ENCODE measurements at regions not wholly inside any gene's neighbourhood (a gene's known extent, or its start where the extent isn't known, plus 50 kb on each side); places are given as distances from the start of the nearest gene placed in this dataset.

DNA sequence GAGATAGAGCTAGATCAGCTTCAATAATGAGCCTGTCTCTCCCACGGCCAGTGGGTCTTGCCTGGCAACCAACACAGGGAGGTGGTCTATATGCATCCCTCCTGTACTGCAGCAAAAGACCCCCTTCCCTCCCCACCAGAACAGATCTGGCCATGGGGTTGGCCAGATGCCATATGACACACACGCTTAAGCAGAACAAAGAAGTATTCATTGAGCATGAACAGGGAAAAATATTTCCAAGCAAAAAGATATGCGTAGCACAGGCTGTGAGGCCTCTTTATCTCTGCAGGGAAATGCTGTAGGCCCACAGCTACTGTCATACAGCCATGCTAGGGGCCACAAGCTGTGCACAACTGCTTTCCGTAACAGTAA, 73.4 kb upstream of the NRSN1 start:
- intact Hi-C loops (cut with DNase I), result no loop called here
- no peak overlapping the region for H3K9ac ChIP-seq (ENCODE audit: low read depth in 2 of 2, low read length in 2 of 2)
- H3K9me3 ChIP-seq, result no peaks in the 10 kb centered on the region
- no peaks in the 10 kb centered on the region for H3K36me3 ChIP-seq
- DNase-seq, result no peak
- TF ChIP-seq CTCF (IDR thresholded peaks at IDR 0.05), result no peak
- H3K4me1 ChIP-seq, result no peaks in the 10 kb centered on the region
- no peak overlapping the region for H3K4me3 ChIP-seq
- H3K27me3 ChIP-seq, result no peaks in the 10 kb centered on the region
- no peak overlapping the region for H3K27ac ChIP-seq

GRCh38 chr6:24053057-24053456, 73.0 kb upstream of the NRSN1 start:
- Histone ChIP-seq H3K27me3 (no peaks in the 10 kb centered on the region), H3K9ac (ENCODE audit: low read depth in 2 of 2, low read length in 2 of 2) (no peak overlapping the region), H3K4me3 (no peak overlapping the region), H3K9me3 (no peaks in the 10 kb centered on the region), H3K4me1 (no peaks in the 10 kb centered on the region), H3K36me3 (no peaks in the 10 kb centered on the region), H3K27ac (no peak overlapping the region)
- intact Hi-C loops (cut with DNase I), result no loop called here
- TF ChIP-seq CTCF (IDR thresholded peaks at IDR 0.05), result no peak
- DNase-seq, result no peak

GRCh38 chr6:24054388-24054787, 71.6 kb upstream of the NRSN1 start:
- H3K9ac ChIP-seq (ENCODE audit: low read depth in 2 of 2, low read length in 2 of 2), result no peak overlapping the region
- H3K4me3 ChIP-seq, result no peak overlapping the region
- H3K27me3 ChIP-seq, result no peaks in the 10 kb centered on the region
- no peak for DNase-seq
- H3K4me1 ChIP-seq, result no peaks in the 10 kb centered on the region
- intact Hi-C loops (cut with DNase I), result no loop called here
- no peak for TF ChIP-seq CTCF (IDR thresholded peaks at IDR 0.05)
- H3K36me3 ChIP-seq, result no peaks in the 10 kb centered on the region
- no peaks in the 10 kb centered on the region for H3K9me3 ChIP-seq
- H3K27ac ChIP-seq, result no peak overlapping the region

DNA sequence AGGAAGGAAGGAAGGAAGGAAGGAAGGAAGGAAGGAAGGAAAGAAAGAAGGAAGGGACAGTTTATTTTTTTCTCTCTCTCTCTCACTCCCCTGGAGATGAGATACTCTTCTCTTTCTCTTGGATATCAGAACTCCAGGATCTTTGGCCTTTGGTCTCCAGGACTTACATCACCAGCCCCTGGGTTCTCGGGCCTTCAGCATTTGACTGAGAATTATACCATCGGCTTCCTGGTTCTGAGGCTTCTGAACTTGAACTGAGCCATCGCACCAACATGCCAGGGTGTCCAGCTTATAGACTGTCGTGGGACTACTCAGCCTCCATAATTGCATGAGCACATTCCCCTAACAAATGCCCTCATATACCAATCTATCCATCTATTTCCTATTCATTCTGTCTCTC, 69.4 kb upstream of the NRSN1 start:
- no peak overlapping the region for H3K4me3 ChIP-seq
- H3K27ac ChIP-seq, result no peak overlapping the region
- H3K27me3 ChIP-seq, result no peaks in the 10 kb centered on the region
- no peaks in the 10 kb centered on the region for H3K4me1 ChIP-seq
- no peak overlapping the region for H3K9ac ChIP-seq (ENCODE audit: low read depth in 2 of 2, low read length in 2 of 2)
- H3K36me3 ChIP-seq, result no peaks in the 10 kb centered on the region
- intact Hi-C loops (cut with DNase I), result no loop called here
- TF ChIP-seq CTCF (IDR thresholded peaks at IDR 0.05), result no peak
- no peak for DNase-seq
- no peaks in the 10 kb centered on the region for H3K9me3 ChIP-seq

DNA sequence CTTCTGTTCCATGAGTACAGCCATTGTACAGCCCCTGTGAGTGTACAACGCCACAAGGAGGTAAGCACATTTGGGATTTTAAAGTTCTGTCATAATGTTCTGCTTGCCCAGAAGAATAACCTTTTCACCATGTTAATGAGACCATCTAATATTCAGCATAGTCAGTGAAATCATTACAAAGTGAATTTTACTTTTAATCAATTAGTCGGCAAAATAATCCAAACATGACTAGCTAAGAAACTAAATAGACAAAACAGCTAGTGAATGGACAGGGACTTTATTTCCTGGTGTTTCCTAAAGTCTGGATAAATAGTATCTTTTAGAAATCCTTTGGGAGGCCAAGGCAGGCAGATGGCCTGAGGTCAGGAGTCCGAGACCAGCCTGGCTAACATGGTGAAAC, 69.0 kb upstream of the NRSN1 start:
- no peaks in the 10 kb centered on the region for H3K27me3 ChIP-seq
- no peak overlapping the region for H3K4me3 ChIP-seq
- no peaks in the 10 kb centered on the region for H3K36me3 ChIP-seq
- no peak for DNase-seq
- no peak for TF ChIP-seq CTCF (IDR thresholded peaks at IDR 0.05)
- H3K9me3 ChIP-seq, result no peaks in the 10 kb centered on the region
- H3K9ac ChIP-seq (ENCODE audit: low read depth in 2 of 2, low read length in 2 of 2), result no peak overlapping the region
- no peak overlapping the region for H3K27ac ChIP-seq
- H3K4me1 ChIP-seq, result no peaks in the 10 kb centered on the region
- intact Hi-C loops (cut with DNase I), result no loop called here
